GM19467 (cell line): ENCODE measurements at regions not wholly inside any gene's neighbourhood (a gene's known extent, or its start where the extent isn't known, plus 50 kb on each side); places are given as distances from the start of the nearest gene placed in this dataset.

ENCODE experiments used
- ATAC-seq: cut with Tn5 transposase; IDR thresholded peaks from one replicate; pipeline ENCODE4 v1.9.1; 2021; ENCODE audit warnings: mild to moderate bottlenecking, moderate library complexity; ENCODE audit not compliant: unreplicated experiment

DNA sequence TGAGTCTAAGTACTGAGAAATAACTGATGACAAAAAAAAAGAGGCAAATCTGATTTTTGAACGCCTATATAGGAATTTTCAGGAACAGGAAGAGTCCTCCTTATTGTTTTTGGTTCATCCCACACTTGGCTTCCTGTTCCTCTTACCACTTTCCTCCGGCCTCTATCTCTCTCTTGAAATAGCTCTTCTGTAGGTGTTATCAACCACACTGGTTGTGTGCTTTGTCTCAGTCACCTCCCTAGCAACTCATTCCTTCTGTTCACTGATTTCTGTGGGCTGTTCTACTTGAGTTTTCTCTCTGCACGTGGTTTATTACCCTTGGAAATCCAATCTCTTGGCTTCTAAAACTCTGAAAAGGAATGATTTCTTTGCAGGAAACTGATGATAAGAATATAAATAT, 78.7 kb upstream of the C11orf87 start:
- ATAC-seq: no peak

DNA sequence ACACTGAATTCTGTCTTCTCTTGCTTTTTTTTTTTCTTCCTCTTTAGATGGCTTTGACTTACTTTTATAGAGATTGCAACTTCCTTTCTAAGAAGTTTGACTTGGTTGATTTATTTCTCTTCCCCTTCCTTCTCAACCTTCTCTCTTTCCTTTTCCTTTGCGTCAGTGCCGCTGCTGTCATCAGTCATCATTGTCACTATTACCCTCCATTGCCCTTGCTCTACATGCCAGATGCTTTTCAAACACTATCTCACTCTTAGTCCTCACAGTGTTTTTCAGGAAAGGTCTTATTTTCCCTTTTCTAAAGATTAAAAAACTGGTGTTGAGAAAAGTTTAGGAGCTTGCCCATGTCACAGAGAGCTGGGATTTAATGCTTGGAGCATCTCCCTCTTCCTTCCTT, 74.7 kb upstream of the C11orf87 start:
- no peak for ATAC-seq

DNA sequence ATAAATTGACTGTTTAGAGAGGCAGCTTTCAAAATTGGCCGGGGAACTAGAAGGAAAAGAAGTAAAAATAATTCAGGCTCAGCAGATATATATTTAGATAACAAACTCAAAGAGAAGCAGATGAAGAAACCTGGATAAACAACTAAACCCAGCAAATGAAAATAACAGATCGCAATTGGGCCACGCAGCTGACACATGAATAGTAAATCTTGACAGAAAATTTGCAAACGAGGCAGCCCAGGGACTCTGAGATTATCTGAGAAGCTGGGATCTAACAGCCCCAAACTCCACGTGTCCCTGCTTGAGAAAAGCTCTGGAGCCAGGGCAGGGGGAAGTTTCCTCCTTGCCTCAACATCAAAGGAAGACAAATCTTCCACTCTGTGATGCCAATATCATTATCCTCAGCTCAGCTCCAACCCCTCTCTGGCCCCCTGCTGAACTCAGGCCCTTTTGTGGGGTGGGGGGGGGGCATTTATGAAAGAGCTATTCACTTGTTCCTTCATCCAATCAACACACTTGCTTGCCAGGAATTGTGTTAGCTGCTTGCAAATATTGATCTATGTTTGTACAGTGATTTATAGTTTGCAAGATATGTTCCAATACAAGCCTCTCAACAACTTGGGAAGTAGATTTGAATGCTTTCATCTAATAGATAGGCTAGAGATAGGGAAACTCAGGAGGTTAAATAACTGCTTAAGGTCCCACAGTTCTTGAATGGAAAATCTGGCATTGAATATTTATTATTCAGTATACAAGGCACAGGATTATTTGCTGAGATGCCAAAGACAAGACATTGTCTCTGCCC, 72.5 kb upstream of the C11orf87 start:
- ATAC-seq: no peak

DNA sequence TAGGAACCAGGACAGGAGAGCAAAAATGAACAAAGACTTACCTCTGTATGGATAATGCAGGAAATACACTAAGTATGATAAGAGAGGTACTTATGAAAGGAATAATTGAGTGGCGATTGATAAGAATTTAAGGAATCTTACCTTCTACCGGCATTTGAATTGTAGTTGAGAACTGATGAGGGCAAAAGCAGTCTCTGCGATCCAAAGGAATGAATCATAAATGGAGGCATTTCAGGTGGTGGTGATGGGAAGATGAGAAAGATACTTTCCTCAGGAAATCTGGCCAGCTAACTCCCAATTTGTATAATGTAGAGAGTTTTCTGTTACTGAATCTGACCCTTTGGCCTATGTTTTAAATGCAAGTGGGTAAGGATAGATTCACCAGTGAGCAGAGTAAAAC, 71.9 kb upstream of the C11orf87 start:
- no peak for ATAC-seq

DNA sequence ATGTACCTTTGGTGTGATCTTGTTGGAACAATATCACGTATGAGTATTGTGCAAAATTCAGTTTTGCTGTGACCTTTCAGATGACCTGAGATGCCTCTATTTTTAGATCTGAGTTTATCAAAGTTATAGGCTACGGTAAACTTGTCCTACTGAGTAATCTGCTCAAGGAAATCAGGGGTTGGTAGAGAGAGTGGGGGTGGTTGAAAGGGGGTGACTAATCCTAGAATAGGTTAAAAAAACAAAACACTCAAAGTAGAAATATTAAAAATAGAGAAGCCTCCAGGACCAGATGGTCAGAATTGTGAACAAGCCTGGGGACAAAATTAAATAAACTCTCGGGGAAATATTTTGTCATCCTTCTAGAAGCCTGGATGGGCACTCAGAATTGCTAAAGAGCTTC, 59.9 kb upstream of the C11orf87 start:
- no peak for ATAC-seq

DNA sequence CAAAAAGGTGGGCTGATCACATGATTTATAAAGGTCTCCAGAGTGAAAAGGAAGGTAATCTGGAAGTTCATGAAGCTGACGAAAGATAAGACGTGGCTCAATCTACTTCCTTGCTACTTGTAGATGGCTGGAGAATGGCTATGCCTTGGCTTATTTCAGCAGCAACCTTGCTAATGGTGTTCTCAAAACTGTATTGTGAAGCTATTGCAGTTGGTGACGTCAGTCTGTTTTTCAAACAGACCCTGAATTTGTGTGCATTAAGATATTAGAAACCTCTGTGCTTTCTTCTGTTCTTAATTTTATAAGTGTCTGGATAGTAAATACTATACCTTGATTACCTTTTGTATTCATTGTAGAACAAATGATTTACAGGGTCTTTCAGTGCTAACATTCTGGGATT, 58.3 kb upstream of the C11orf87 start:
- ATAC-seq: no peak

DNA sequence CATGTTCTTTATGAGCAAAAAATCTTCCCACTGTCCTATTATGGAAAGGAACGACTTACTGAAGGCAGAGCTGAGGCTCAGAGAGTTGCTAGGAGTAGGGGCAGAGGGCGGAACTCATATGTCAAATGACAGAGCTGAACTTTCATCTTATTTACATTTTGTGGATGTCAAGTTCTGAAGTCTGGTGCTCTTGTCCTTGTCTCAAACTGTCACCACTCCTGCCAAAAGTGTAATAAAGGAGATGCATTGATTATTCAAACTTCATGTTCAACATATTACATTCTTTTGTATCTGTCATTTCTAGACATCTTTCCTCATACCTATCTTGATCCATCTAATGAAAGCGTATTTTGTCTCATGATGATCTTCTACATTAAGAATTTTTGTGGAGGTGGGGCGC, 57.1 kb upstream of the C11orf87 start:
- no peak for ATAC-seq

DNA sequence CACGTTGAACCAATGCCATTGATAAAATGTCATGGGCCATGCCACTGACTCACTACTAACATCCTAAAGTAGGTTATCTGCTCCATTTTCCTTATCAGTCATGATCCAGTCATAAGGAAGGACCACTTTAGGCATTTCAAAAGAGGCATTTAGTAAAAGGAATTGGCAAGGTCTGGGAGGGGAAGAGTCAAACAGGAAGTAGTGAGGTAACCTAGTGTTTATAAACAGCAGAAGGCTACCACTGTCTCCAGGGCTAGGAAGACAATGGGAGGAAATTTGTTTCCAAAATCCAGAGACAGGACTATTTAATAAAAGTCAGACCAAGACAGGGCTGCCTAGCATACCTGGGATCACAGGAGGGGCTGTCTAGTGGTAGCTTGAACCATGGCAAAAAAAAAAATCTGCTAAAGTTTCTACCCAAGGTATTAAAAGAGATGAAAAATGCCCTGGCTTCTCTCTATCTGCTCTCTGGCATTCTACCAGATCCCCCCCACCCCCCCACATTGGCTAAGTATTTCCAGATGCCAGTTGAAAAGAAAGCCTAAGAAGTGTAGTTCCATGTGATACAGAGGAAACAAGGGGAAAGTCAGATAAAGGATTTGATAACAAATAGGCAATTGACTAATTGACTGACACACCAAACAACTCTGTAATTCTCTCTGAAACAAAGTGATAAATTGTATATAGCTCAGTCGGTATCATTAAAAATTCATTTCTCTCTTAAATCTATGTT, 50.4 kb upstream of the C11orf87 start:
- ATAC-seq: no peak
